HG02623 (cell line): ENCODE measurements at regions not wholly inside any gene's neighbourhood (a gene's known extent, or its start where the extent isn't known, plus 50 kb on each side); places are given as distances from the start of the nearest gene placed in this dataset.

Experiments used
- ATAC-seq: cut with Tn5 transposase; IDR thresholded peaks from one replicate; pipeline ENCODE4 v1.9.1; 2021; ENCODE audit warnings: moderate library complexity; ENCODE audit not compliant: unreplicated experiment

- ATAC-seq, result no peak
These were observed 209.4 kb downstream of the DTWD2 start for GRCh38 chr5:118778941-118779340.

- no peak for ATAC-seq
These were observed 211.1 kb downstream of the DTWD2 start for GRCh38 chr5:118777189-118777736.

GRCh38 chr5:118776755-118777154, 211.6 kb downstream of the DTWD2 start:
- peak; percentile 71 for ATAC-seq

- ATAC-seq, result peak; percentile 46
These were observed 212.4 kb downstream of the DTWD2 start for GRCh38 chr5:118775790-118776499.

- ATAC-seq, result no peak
These were observed 219.7 kb downstream of the DTWD2 start for GRCh38 chr5:118768607-118769175.

GRCh38 chr5:118762291-118762690, 226.1 kb downstream of the DTWD2 start:
- ATAC-seq, result no peak

GRCh38 chr5:118761814-118762213, 226.5 kb downstream of the DTWD2 start:
- no peak for ATAC-seq

GRCh38 chr5:118752969-118753368, 235.4 kb downstream of the DTWD2 start:
- ATAC-seq, result no peak

GRCh38 chr5:118736396-118736795, 252.0 kb downstream of the DTWD2 start:
- ATAC-seq, result no peak

GRCh38 chr5:118733394-118733793, 255.0 kb downstream of the DTWD2 start:
- no peak for ATAC-seq

GRCh38 chr5:118728191-118728590, 260.2 kb downstream of the DTWD2 start:
- no peak for ATAC-seq

GRCh38 chr5:118726891-118727290, 261.5 kb downstream of the DTWD2 start:
- ATAC-seq, result no peak

GRCh38 chr5:118723021-118723338, 265.4 kb downstream of the DTWD2 start:
- peak; percentile 61 for ATAC-seq

GRCh38 chr5:118722122-118723020, 266.0 kb downstream of the DTWD2 start:
- ATAC-seq, result peak; percentile 66

GRCh38 chr5:118711727-118712126, 276.6 kb downstream of the DTWD2 start:
- ATAC-seq, result no peak

- no peak for ATAC-seq
These were observed 282.2 kb downstream of the DTWD2 start for GRCh38 chr5:118705959-118706667.

- ATAC-seq, result no peak
These were observed 285.1 kb downstream of the DTWD2 start for GRCh38 chr5:118703241-118703640.

GRCh38 chr5:118701791-118702190, 286.6 kb downstream of the DTWD2 start:
- ATAC-seq, result no peak

GRCh38 chr5:118700510-118700909, 287.8 kb downstream of the DTWD2 start:
- ATAC-seq, result no peak

- ATAC-seq, result no peak
These were observed 289.6 kb downstream of the DTWD2 start for GRCh38 chr5:118698774-118699173.

- no peak for ATAC-seq
These were observed 292.3 kb downstream of the DTWD2 start for GRCh38 chr5:118696076-118696475.
